GM19043 (cell line): ENCODE measurements at regions not wholly inside any gene's neighbourhood (a gene's known extent, or its start where the extent isn't known, plus 50 kb on each side); places are given as distances from the start of the nearest gene placed in this dataset.

Experiments
- ATAC-seq: cut with Tn5 transposase; IDR thresholded peaks from one replicate; pipeline ENCODE4 v1.9.1; 2021; ENCODE audit warnings: low read depth; ENCODE audit not compliant: unreplicated experiment

- ATAC-seq: no peak
These were observed 131.6 kb upstream of the NUDT7 start for GRCh38 chr16:77590707-77591106.

DNA sequence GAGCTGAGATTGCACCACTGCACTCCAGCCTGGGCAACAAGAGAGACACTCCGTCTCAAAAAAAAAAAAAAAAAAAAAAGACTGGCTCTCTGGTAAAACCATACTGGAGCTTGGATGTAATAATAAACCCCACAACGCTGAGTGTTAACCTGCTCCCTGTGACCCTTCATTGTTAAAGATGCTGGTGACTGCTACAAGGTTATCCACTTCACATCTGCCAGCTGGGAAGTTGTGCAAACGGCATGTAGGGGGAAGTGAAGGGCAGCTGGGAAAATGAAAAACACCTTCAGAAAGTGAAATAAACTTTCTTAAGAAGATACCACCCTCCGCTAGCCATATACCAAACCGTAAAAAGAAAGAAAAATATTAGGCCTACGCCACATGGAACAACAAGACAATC lies 131.0 kb upstream of the NUDT7 start:
- ATAC-seq: no peak

GRCh38 chr16:77592021-77592420 lies 130.3 kb upstream of the NUDT7 start:
- ATAC-seq: no peak

DNA sequence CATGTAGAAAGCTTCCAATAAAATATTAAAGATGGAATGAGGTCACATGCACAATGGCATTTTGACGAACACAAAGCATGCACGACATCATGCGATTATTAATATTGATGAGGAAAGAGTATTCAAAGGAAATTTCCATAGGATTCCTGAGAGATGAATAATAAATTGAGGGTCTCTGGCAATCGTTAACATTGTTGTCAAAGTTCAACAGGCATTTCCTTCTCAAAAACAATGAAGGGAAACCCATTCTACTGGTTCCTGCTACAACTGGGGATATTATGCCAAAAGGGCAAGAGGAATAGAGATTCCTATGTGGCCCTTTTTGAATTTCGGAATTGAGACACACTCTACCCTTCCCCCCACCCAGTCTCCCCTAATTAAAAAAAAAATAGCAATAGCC lies 128.3 kb upstream of the NUDT7 start:
- ATAC-seq: no peak

GRCh38 chr16:77594799-77595596 lies 127.3 kb upstream of the NUDT7 start:
- no peak for ATAC-seq

DNA sequence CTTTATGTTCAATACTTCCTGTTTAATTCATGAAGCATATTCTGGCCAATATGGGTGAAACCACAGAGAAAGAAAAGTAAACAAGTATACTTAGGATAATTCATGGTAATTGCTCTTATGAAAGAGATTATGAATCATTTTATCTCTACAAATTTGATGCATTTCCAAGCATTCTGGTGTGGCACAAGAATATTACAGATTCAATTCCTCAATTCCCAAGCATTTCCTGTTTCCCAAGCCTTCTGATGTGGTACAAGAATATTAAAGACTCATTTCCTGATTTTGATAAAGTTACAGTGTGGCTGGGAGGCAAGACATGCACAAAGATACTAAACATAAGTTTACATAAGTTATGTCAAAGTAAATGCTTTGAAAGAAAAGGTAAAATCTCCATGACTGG lies 126.1 kb upstream of the NUDT7 start:
- ATAC-seq: no peak

DNA sequence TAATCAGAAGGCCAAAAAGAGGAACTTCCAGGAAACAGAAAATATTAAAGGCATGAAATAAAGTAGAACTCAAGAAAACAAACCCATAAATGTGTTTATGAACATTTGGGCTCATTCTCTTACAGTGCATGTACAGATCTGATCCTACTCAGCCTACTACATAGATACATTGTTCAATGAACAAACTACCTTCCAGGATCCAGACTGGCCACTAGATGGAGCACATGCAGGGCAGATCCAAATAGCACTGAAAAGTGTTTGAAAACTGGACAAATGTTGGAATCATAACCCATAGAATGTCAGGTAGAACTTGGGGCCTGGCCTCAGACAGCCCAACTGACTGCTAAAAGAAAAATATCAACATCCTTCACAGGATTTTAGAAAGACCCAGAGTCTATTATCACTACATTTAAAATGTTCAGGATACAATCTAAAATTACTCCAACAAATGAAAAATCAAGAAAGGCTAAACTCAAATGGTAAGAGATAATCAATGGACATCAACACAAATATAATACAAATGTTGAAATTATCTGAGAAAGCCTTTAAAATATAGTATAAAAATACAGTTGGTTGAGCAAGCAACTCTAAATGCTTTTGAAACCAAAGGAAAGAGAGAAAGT lies 122.4 kb upstream of the NUDT7 start:
- ATAC-seq: peak; percentile 47

DNA sequence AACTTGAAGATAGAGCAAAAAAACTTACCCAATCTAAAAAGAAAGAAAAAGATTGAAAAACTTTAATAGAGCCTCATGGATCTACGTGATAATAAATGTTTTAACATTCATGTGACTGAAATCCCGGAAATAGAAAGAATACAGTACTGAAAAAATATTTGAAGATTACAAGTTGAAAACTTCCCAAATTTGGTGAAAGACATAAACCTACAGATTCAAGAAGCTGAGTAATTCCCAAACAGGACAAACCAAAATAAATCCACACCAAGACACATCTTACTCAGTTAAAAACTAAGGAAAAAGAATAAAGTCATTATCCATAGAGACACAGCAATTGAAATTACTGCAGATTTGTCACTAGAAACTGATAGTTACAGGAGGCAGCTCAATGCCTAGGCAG lies 121.8 kb upstream of the NUDT7 start:
- ATAC-seq: no peak

- ATAC-seq: no peak
These were observed 118.7 kb upstream of the NUDT7 start for GRCh38 chr16:77603656-77604055.

GRCh38 chr16:77610496-77610895 lies 111.8 kb upstream of the NUDT7 start:
- ATAC-seq: no peak

- no peak for ATAC-seq
These were observed 110.9 kb upstream of the NUDT7 start for GRCh38 chr16:77611386-77611785.

GRCh38 chr16:77612596-77612995 lies 109.7 kb upstream of the NUDT7 start:
- ATAC-seq: no peak

- ATAC-seq: no peak
These were observed 109.2 kb upstream of the NUDT7 start for GRCh38 chr16:77613095-77613494.

GRCh38 chr16:77617553-77617952 lies 104.8 kb upstream of the NUDT7 start:
- ATAC-seq: no peak

- ATAC-seq: no peak
These were observed 104.3 kb upstream of the NUDT7 start for GRCh38 chr16:77617996-77618395.

GRCh38 chr16:77618951-77619350 lies 103.4 kb upstream of the NUDT7 start:
- ATAC-seq: no peak

DNA sequence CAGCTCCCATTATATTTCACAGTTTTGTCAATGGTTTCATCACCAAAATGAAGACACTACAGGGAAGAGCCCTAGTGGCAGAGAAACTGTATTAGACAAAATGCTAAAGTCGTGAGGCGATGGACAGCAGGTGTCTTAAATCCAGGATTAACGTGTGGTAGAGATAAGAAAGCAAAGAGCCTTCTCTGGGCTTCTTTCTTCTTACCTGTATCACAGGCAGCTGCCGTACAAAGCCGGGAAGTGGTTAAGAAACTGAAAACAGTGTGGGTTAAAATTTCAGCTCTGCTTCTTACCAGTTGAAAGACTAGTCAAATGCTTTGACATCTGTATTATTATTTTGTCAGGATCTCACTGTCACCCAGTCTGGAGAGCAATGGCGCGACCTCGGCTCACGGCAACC lies 98.2 kb upstream of the NUDT7 start:
- no peak for ATAC-seq

GRCh38 chr16:77636615-77637014 lies 85.7 kb upstream of the NUDT7 start:
- ATAC-seq: no peak

GRCh38 chr16:77637940-77638339 lies 84.4 kb upstream of the NUDT7 start:
- ATAC-seq: no peak

DNA sequence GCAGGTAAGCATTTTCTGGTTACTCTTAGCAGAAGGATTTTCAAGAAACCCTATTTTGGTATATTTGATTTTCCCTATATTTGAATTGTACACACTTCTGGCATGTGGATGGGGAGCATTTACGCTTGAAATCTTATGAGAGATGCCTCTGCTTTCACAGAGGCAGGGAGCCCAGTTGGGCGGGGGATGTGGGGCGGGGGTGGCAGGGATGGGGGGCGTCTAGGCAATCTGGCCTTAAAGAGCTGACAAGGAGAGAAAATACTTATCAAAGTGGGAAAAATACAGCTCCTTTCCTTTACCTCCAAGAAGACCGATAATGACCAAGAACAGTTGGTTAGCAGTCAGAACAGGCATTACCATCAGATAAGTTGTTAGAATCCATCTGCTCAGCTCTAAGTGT lies 79.1 kb upstream of the NUDT7 start:
- no peak for ATAC-seq

- ATAC-seq: no peak
These were observed 76.5 kb upstream of the NUDT7 start for GRCh38 chr16:77645764-77646163.

- no peak for ATAC-seq
These were observed 74.6 kb upstream of the NUDT7 start for GRCh38 chr16:77647726-77648125.
